PC-9 (cell line): ENCODE measurements at regions not wholly inside any gene's neighbourhood (a gene's known extent, or its start where the extent isn't known, plus 50 kb on each side); places are given as distances from the start of the nearest gene placed in this dataset.
A peak's percentile ranks its signal among the peaks of the same experiment; 100 is the strongest.

ENCODE experiments used
- BruUV-seq: library from RNA; stranded (reverse); fragments of 400-500 nt; replicated peaks from 2 replicates; lab custom pipeline; 2021; lab: Mats Ljungman, UMichigan
- CTCF ChIA-PET: fragments of 300-600 bp; sonication (Branson Sonifier 250); formaldehyde crosslinking; loops from one replicate; lab custom pipeline; 2022; ENCODE audit warnings: antibody characterized with exemption; lab: Charles Lee
- POLR2A ChIA-PET: fragments of 300-600 bp; sonication (Branson Sonifier 250); formaldehyde crosslinking; loops from one replicate; lab custom pipeline; 2022; ENCODE audit warnings: antibody characterized with exemption; ENCODE audit not compliant: unreplicated experiment; lab: Charles Lee
- DNase-seq, 2 experiments: peaks; one replicate each; pipeline versions ENCODE4 v3.0.0 to v3.0.0-alpha.2; 2015 to 2022; ENCODE audit warnings: mixed read lengths in 1 of 2
- H2AFZ ChIP-seq: fragments of 200-600 bp; sonication (generic); 2 replicates; pipeline ENCODE4 v1.8.1; 2017; ENCODE audit warnings: antibody characterized with exemption
- H3F3A ChIP-seq: fragments of 200-600 bp; sonication (generic); 2 replicates; pipeline ENCODE4 v1.8.1; 2017; ENCODE audit warnings: antibody characterized with exemption, mild to moderate bottlenecking, low read depth; ENCODE audit not compliant: insufficient read depth
- H3K27ac ChIP-seq: fragments of 200-600 bp; sonication (generic); 2 replicates; pipeline ENCODE4 v1.6.1; 2016; ENCODE audit warnings: mixed run types
- H3K27me3 ChIP-seq: fragments of 200-600 bp; sonication (generic); 2 replicates; pipeline ENCODE4 v1.6.1; 2016; ENCODE audit warnings: low read depth, mixed run types; ENCODE audit not compliant: insufficient read depth
- H3K36me3 ChIP-seq: fragments of 200-600 bp; sonication (generic); 2 replicates; pipeline ENCODE4 v1.6.1; 2016; ENCODE audit warnings: low read depth, mixed run types
- H3K4me1 ChIP-seq: fragments of 200-600 bp; sonication (generic); replicated peaks from 2 replicates; pipeline ENCODE4 v1.6.1; 2016; ENCODE audit warnings: mixed run types; ENCODE audit not compliant: insufficient read depth
- H3K4me2 ChIP-seq: fragments of 200-600 bp; sonication (generic); 2 replicates; pipeline ENCODE4 v1.6.1; 2017; ENCODE audit warnings: mixed run types
- H3K4me3 ChIP-seq: fragments of 200-600 bp; sonication (generic); 2 replicates; pipeline ENCODE4 v1.6.1; 2016; ENCODE audit warnings: mixed run types
- H3K79me2 ChIP-seq: fragments of 200-600 bp; sonication (generic); 2 replicates; pipeline ENCODE4 v1.6.1; 2017; ENCODE audit warnings: low read depth, mixed run types
- H3K9me2 ChIP-seq: fragments of 200-600 bp; sonication (generic); 2 replicates; pipeline ENCODE4 v1.8.1; 2017; ENCODE audit warnings: mild to moderate bottlenecking; ENCODE audit not compliant: insufficient read depth
- H3K9me3 ChIP-seq: fragments of 200-600 bp; sonication (generic); 2 replicates; pipeline ENCODE4 v1.8.1; 2016; ENCODE audit warnings: low read depth; ENCODE audit not compliant: insufficient read depth
- H4K20me1 ChIP-seq: fragments of 200-600 bp; sonication (generic); 2 replicates; pipeline ENCODE4 v1.8.1; 2017; ENCODE audit not compliant: insufficient read depth
- CTCF ChIP-seq: fragments of 200-600 bp; sonication (generic); conservative IDR thresholded peaks from 2 replicates; pipeline ENCODE4 v1.6.1; 2017; ENCODE audit warnings: mixed run types, antibody characterized with exemption, mild to moderate bottlenecking, moderate library complexity
- EZH2 ChIP-seq: fragments of 200-600 bp; sonication (generic); IDR thresholded peaks from 2 replicates; pipeline ENCODE4 v1.8.0; 2017; ENCODE audit warnings: antibody characterized with exemption, low read depth
- intact Hi-C: fragments of 100-400 bp; cut with micrococcal nuclease; formaldehyde crosslinking; loops from one replicate; pipeline ENCODE4 v1.10.0; 2022; ENCODE audit not compliant: unreplicated experiment

- Histone ChIP-seq H3K4me2 (no peak overlapping the region), H3K4me1 (no peaks in the 10 kb centered on the region), H2AFZ (no peak overlapping the region), H3K4me3 (no peak overlapping the region), H3F3A (no peaks in the 10 kb centered on the region), H3K27ac (no peak overlapping the region), H4K20me1 (no peaks in the 10 kb centered on the region), H3K9me3 (no peaks in the 10 kb centered on the region), H3K9me2 (no peaks in the 10 kb centered on the region), H3K36me3 (no peaks in the 10 kb centered on the region), H3K79me2 (no peaks in the 10 kb centered on the region), H3K27me3 (no peaks in the 10 kb centered on the region)
- intact Hi-C loops: no loop called here
- TF ChIP-seq EZH2 (no peak), CTCF (no peak)
- BruUV-seq: no TSS peak
- ChIA-PET POLR2A (no interaction called here), CTCF (no interaction called here)
- no peak for DNase-seq
Measured at GRCh38 chr6:56407883-56408410, 160.6 kb upstream of the COL21A1 start.

DNA sequence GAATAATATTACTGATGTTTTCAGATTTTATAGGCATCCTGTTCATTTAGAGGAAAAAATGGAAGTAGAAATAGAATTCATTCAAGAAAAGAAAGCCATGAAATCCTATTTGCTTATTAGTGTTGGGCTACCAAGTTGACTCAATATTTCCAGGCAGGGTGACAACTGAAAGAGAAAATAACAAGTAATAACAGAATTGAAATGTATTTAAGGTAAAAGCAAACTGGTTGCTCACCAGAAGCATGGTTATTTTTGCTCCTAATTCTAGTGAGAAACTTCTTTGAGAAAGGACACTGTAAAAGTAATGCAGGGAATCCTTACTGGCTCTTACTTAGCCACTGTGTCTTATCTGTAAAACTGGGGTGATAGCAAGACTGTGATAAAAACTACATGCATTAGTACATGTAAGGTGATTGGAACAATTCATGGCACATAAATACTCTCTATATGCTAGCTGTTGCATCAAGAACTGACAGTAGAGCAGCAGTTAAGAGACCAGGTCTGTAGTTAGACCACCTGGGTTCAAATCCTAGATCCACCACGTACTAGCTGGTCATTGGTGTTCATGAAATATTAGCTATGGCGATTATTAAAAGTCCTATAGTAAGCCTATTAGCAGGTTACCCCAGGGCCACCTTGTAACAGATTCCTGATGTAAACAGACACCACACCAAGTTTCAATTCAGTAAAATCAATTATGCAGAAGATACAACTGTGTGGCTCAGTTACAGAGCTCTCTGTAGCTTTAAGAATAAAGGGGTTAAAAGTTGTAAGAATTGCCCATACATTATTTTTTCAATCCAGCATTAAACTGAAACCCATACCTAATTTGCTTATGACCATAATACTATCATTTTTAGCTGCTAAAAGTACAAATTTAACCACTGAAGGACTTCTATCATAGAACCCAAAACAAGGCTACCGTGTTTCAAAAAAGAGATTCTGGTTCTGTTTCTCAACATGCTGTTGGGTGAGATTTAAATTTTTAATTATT is 159.2 kb upstream of the COL21A1 start:
- Histone ChIP-seq H3K27ac (no peak overlapping the region), H4K20me1 (no peaks in the 10 kb centered on the region), H2AFZ (peak overlapping the region; percentile 39; the same call in 1 of the 2 replicates), H3K27me3 (no peaks in the 10 kb centered on the region), H3K4me2 (no peak overlapping the region), H3K79me2 (no peaks in the 10 kb centered on the region), H3K9me2 (no peaks in the 10 kb centered on the region), H3K9me3 (peaks cover 2% of the 10 kb centered on the region; the same call in 1 of the 2 replicates), H3F3A (no peaks in the 10 kb centered on the region), H3K36me3 (no peaks in the 10 kb centered on the region), H3K4me3 (no peak overlapping the region), H3K4me1 (no peaks in the 10 kb centered on the region)
- DNase-seq: no peak
- TF ChIP-seq CTCF (no peak), EZH2 (no peak)
- ChIA-PET CTCF (no interaction called here), POLR2A (no interaction called here)
- BruUV-seq: no TSS peak
- intact Hi-C loops: no loop called here

DNA sequence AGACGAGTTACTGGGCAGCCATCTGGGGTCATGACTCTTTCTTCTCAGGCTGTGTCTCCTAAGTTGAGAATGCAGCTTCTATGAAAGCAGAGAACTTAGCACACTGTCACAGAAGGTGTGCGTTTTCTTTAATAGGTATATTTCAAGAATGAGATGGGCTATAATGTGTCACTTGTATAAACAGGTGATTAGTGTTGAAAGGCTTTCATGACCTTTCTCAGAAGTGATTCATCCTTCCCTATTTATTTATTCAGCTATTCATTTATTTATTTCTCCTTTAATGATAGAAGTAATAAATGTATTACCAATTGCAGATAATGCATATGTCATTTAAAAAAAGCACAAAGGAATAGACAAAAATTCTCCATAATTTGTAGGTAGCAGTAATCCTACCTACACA is 157.2 kb upstream of the COL21A1 start:
- POLR2A ChIA-PET: no interaction called here
- Histone ChIP-seq H3K9me3 (peaks cover 6% of the 10 kb centered on the region; the same call in 1 of the 2 replicates), H3K36me3 (no peaks in the 10 kb centered on the region), H4K20me1 (no peaks in the 10 kb centered on the region), H3K4me3 (no peak overlapping the region), H3K27ac (no peak overlapping the region), H3K4me1 (no peaks in the 10 kb centered on the region), H3K79me2 (no peaks in the 10 kb centered on the region), H2AFZ (no peak overlapping the region), H3K9me2 (no peaks in the 10 kb centered on the region), H3K27me3 (no peaks in the 10 kb centered on the region), H3F3A (no peaks in the 10 kb centered on the region), H3K4me2 (no peak overlapping the region)
- intact Hi-C loops: no loop called here
- CTCF ChIA-PET: no interaction called here
- BruUV-seq: no TSS peak
- DNase-seq: no peak
- TF ChIP-seq CTCF (no peak), EZH2 (no peak)
